NT2/D1 (cell line): ENCODE measurements at regions not wholly inside any gene's neighbourhood (a gene's known extent, or its start where the extent isn't known, plus 50 kb on each side); places are given as distances from the start of the nearest gene placed in this dataset.

ENCODE experiments used
- DNase-seq: peaks from one replicate; pipeline ENCODE4 v3.0.0-alpha.2; 2011; ENCODE audit warnings: low read depth, low spot score
- H3K27me3 ChIP-seq: 2 replicates; pipeline ENCODE4 v1.6.0; 2011; ENCODE audit warnings: mild to moderate bottlenecking; ENCODE audit not compliant: insufficient read length, insufficient read depth
- H3K36me3 ChIP-seq: 2 replicates; pipeline ENCODE4 v1.6.1; 2011; ENCODE audit warnings: mild to moderate bottlenecking, low read length, mixed read lengths; ENCODE audit not compliant: insufficient read depth, insufficient read length
- H3K4me1 ChIP-seq: 2 replicates; pipeline ENCODE4 v1.5.1; 2011; ENCODE audit not compliant: insufficient read depth, insufficient read length
- H3K4me3 ChIP-seq: 2 replicates; pipeline ENCODE4 v1.5.1; 2011; ENCODE audit warnings: low read depth; ENCODE audit not compliant: insufficient read length
- H3K9ac ChIP-seq: 2 replicates; pipeline ENCODE4 v1.6.0; 2011; ENCODE audit warnings: low read depth; ENCODE audit not compliant: insufficient read length
- H3K9me3 ChIP-seq: 2 replicates; pipeline ENCODE4 v1.5.1; 2011; ENCODE audit warnings: mild to moderate bottlenecking, low read length; ENCODE audit not compliant: insufficient read depth
- SUZ12 ChIP-seq: IDR thresholded peaks from 2 replicates; pipeline ENCODE4 v1.6.1; 2011; ENCODE audit not compliant: insufficient read length, insufficient read depth; ENCODE audit errors: extremely low read depth
- YY1 ChIP-seq: IDR thresholded peaks from 2 replicates; pipeline ENCODE4 v1.6.1; 2011; ENCODE audit not compliant: insufficient read length, insufficient read depth
- ZNF274 ChIP-seq: IDR thresholded peaks from 2 replicates; pipeline ENCODE4 v1.6.1; 2011; ENCODE audit warnings: mild to moderate bottlenecking, low read depth, low read length

- Histone ChIP-seq H3K4me1 (peaks cover 8% of the 10 kb centered on the region), H3K9ac (no peak overlapping the region), H3K27me3 (no peaks in the 10 kb centered on the region), H3K36me3 (no peaks in the 10 kb centered on the region), H3K4me3 (no peak overlapping the region), H3K9me3 (no peaks in the 10 kb centered on the region)
- no peak for DNase-seq
- no peak for TF ChIP-seq SUZ12
- TF ChIP-seq YY1: no peak
- TF ChIP-seq ZNF274: no peak
These were observed 256.2 kb downstream of the ZNF621 start for GRCh38 chr3:40780925-40781406.

GRCh38 chr3:40782111-40782721 is 257.5 kb downstream of the ZNF621 start:
- no peak overlapping the region for H3K9ac ChIP-seq
- peaks cover 3% of the 10 kb centered on the region; the same call in 1 of the 2 replicates for H3K9me3 ChIP-seq
- no peaks in the 10 kb centered on the region for H3K36me3 ChIP-seq
- H3K4me3 ChIP-seq: no peak overlapping the region
- H3K27me3 ChIP-seq: no peaks in the 10 kb centered on the region
- H3K4me1 ChIP-seq: peaks cover 6% of the 10 kb centered on the region
- no peak for DNase-seq
- TF ChIP-seq ZNF274 (no peak), SUZ12 (no peak), YY1 (no peak)

GRCh38 chr3:40790746-40791145 is 266.0 kb downstream of the ZNF621 start:
- Histone ChIP-seq H3K9me3 (peaks cover 11% of the 10 kb centered on the region; the same call in 1 of the 2 replicates), H3K4me3 (no peak overlapping the region), H3K36me3 (no peaks in the 10 kb centered on the region), H3K27me3 (no peaks in the 10 kb centered on the region), H3K9ac (no peak overlapping the region), H3K4me1 (no peaks in the 10 kb centered on the region)
- no peak for DNase-seq
- TF ChIP-seq SUZ12 (no peak), YY1 (no peak), ZNF274 (no peak)

- TF ChIP-seq YY1 (no peak), ZNF274 (no peak)
- Histone ChIP-seq H3K4me3 (no peak overlapping the region), H3K4me1 (no peaks in the 10 kb centered on the region), H3K9me3 (peaks cover 7% of the 10 kb centered on the region; the same call in 1 of the 2 replicates), H3K9ac (no peak overlapping the region), H3K36me3 (no peaks in the 10 kb centered on the region), H3K27me3 (no peaks in the 10 kb centered on the region)
- DNase-seq: no peak
These were observed 269.0 kb downstream of the ZNF621 start for GRCh38 chr3:40793730-40794129.

GRCh38 chr3:40800343-40800742 is 275.6 kb downstream of the ZNF621 start:
- DNase-seq: peak; percentile 57
- Histone ChIP-seq H3K9ac (no peak overlapping the region), H3K4me1 (no peaks in the 10 kb centered on the region), H3K9me3 (0 out of 2 replicates have a peak, but pooled peaks cover 6% of the 10 kb centered on the region), H3K4me3 (no peak overlapping the region), H3K27me3 (no peaks in the 10 kb centered on the region), H3K36me3 (no peaks in the 10 kb centered on the region)
- TF ChIP-seq SUZ12 (no peak), YY1 (no peak), ZNF274 (no peak)

GRCh38 chr3:40801284-40801741 is 276.6 kb downstream of the ZNF621 start:
- Histone ChIP-seq H3K4me3 (no peak overlapping the region), H3K9ac (no peak overlapping the region), H3K36me3 (no peaks in the 10 kb centered on the region), H3K4me1 (no peaks in the 10 kb centered on the region), H3K27me3 (no peaks in the 10 kb centered on the region), H3K9me3 (0 out of 2 replicates have a peak, but pooled peaks cover 6% of the 10 kb centered on the region)
- TF ChIP-seq ZNF274 (no peak), YY1 (no peak), SUZ12 (no peak)
- DNase-seq: no peak

GRCh38 chr3:40803311-40803710 is 278.6 kb downstream of the ZNF621 start:
- H3K27me3 ChIP-seq: no peaks in the 10 kb centered on the region
- no peak for DNase-seq

More at GRCh38 chr3:40803311-40803710, 278.6 kb downstream of the ZNF621 start:
- no peak for TF ChIP-seq ZNF274
- no peak for TF ChIP-seq YY1
- no peak for TF ChIP-seq SUZ12
- no peak overlapping the region for H3K4me3 ChIP-seq
- H3K9ac ChIP-seq: no peak overlapping the region
- no peaks in the 10 kb centered on the region for H3K4me1 ChIP-seq
- H3K36me3 ChIP-seq: no peaks in the 10 kb centered on the region
- 0 out of 2 replicates have a peak, but pooled peaks cover 6% of the 10 kb centered on the region for H3K9me3 ChIP-seq
